CD4-positive, alpha-beta T cell treated with Interferon gamma for 1 hour (primary cell): ENCODE measurements at regions not wholly inside any gene's neighbourhood (a gene's known extent, or its start where the extent isn't known, plus 50 kb on each side); places are given as distances from the start of the nearest gene placed in this dataset.

Experiments
- DNase-seq: peaks from one replicate; pipeline ENCODE4 v3.0.0-alpha.2; 2020

DNA sequence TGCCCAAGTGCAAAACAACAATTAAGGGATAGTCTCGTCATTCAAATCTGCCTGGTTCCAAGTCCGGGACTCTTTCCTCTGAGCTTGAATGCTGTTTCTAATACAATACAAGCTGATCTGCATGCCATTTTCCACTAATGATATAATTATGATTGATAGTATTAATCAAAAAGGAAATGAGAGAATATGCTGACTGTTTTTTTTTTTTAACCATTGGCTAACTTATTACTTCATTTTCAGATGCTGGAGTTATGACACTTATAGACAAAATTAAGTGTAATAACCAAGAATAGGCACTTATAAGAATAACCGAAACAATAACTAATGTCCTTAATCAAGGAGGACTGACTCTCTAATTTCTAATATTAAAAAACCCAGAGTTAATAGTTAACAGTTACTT lies 343.6 kb downstream of the LPIN1 start:
- DNase-seq = no peak

DNA sequence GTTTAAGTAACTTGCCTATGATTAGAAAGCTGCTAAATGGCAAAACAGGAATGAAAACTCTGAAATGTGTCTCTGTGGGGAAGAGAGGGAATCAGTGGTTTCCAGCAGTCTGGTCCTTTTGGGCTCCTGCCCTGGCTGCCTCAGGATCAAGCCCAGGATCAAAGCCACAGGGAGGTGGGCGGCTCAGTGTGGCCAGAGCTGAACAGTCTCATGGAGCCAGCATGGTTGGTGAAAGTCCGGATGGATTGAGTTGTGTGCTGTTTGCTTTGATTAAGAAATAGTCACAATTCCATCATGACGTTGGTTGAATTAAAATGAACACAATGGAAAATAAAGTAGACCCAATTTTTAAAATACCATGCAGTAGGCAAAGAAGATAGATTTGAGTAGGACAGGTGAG lies 344.2 kb downstream of the LPIN1 start:
- no peak for DNase-seq

DNA sequence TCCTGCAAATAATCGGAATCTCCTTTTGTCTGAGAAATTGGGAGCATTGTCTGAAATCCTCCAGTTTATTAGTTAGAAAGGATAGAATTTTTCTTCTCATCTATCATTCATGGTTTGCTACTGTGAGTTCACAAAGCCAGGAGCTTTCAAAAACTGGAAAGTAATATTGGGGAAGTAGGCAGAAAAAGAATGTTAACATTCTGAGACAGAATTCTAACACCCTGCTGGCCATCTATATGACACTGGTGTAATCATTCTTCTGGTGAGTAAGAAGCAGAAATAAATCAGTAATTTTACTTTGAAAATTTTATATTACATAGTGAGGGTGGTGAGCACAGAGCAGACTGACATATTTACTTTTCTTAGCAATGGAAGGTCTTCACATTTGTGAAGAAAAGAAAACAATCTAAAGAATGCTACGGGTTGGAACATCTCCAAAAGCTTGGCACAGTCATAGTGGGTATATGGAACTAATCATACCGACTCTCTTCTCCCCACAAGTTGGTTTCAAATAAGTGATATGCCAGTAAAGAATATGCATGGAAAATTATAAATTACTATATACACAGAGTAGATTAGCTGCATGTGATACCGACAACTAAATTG lies 344.9 kb downstream of the LPIN1 start:
- no peak for DNase-seq

GRCh38 chr2:12094134-12094533 lies 347.7 kb downstream of the LPIN1 start:
- no peak for DNase-seq

GRCh38 chr2:12096051-12096787 lies 349.8 kb downstream of the LPIN1 start:
- no peak for DNase-seq

GRCh38 chr2:12096788-12097449 lies 350.5 kb downstream of the LPIN1 start:
- DNase-seq = no peak

DNA sequence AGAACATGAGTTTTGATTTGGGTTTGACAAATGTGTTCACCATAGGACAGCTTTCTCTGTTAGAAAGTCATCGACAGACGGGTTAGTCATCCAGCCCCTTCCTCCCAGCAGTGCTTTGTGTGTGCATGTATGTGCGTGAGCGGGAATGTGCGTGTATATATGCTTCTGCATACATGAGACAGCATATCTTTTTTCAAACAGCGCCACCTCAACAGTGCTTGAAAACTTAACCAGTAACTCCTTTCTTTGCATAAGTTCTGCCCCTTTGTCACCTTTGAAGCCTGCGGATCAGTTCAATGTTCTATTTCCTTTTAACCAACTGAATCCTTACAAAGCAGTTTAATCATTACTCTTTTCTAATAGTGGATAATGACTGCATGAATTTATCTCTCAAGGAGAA lies 351.4 kb downstream of the LPIN1 start:
- no peak for DNase-seq

DNA sequence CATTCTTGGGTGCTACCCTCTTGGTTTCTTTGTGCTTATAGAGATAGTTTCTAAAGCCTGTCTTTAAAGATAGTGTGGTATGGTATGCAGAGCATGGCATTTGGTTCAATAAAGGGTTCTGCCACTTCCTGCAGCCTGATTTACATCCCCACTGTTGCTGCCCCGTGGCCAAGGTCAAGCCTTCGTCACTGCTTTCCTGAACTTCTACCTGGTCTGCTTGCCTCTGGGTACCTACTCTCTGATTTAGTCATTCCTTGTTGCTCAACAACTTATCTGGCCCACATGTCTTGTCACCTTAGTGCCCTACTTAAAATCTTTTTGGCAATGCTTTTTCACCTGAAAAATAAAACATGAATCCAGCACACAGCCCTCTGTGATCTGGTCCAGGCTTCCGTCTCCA lies 352.9 kb downstream of the LPIN1 start:
- no peak for DNase-seq

DNA sequence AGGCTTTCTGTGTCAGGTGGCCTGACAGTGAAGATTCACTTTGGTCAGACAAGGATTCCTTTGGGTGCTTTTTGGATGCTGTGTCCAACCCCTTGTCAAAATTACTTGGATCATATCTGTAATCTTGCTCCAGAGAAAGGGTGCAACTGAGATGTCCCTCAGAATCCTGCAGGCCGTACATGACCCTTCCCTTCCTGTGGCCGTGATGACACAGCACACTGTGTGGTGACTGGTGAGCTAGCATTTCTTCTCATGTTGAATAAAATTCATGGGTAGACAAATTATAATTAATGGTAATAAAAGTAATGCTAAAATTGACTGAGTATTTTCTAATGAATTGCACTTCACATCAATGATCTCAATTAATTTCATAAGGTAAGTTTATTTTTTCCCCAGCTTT lies 356.2 kb downstream of the LPIN1 start:
- no peak for DNase-seq

DNA sequence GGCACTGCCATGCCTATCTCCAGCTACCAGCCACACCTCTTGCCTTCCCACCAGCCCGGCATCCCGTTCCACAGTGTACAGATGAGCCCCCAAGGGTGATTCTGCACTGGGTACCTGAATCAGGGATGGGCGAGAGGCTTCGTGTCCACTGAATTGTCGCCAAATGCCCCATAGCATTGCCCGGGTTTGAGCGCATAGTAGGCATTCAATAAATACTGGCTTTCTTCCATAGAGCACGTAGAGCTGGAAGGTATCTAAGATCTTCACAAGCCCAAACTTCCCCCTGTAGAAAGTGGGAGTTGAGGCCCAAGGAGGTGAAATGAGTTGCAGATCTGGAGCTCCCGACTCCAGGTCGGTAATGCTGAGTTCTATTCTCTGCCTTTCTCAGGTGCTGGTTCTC lies 358.7 kb downstream of the LPIN1 start:
- DNase-seq = no peak

DNA sequence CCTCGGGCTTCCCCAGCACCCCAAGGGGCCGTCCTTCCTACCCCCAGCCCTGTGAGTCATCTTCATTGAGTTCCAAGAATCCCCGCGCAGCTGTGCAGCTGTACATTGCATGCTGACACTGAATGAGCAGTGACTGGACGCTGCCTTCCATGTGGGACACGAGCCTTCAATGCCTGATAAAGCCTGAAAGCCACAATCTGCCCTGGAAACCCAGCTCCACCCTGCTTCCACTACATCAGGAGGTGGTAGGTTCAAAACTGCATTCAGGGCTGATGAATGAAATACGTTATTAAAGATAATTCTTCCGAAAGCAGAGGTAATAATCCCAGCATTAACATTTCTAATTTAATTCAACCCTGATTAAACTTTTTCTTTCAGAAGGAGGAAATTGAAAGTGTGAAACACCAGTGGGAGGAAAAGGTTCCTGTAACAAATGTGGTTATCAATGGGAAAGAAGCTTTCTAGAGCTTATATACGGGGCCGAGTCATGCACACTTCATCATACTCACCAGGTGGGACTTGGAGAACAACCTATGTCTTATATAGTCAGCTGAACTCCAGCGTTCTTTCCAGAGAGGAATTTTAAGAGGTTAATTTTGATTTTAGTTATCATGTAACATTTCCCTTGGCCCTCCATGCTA lies 360.1 kb downstream of the LPIN1 start:
- no peak for DNase-seq

GRCh38 chr2:12107321-12107720 lies 360.9 kb downstream of the LPIN1 start:
- DNase-seq = no peak

GRCh38 chr2:12107939-12108338 lies 361.5 kb downstream of the LPIN1 start:
- no peak for DNase-seq

DNA sequence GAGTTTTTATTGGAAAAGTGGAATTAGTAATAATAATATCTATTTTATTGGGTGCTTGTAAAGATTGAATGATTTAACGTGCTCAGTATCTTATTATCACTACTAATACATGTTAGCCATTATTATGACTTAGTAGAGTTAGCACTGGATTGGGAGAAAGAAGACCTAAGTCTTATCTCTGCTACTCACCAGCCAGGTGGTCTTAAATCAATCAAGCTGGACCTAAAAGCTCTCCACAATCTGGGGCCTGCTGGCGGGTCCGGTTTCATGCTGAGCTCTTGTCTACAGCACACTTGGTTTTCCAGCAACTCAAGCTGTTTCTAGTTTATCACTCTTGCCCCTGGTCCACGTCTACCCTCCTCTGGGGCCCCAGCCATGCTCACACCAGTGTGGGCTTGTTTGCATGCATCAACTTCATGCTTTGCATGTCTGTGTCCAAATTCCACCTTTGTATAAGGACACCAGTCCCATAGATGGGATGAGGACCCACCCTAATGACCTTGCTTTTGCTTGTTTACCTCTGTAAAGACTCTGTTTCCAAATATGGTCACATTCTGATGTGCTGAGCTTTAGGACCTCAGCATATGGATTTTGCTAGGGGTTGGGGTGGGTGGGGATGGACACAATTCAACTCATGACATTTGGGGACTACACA lies 363.1 kb downstream of the LPIN1 start:
- DNase-seq = no peak

DNA sequence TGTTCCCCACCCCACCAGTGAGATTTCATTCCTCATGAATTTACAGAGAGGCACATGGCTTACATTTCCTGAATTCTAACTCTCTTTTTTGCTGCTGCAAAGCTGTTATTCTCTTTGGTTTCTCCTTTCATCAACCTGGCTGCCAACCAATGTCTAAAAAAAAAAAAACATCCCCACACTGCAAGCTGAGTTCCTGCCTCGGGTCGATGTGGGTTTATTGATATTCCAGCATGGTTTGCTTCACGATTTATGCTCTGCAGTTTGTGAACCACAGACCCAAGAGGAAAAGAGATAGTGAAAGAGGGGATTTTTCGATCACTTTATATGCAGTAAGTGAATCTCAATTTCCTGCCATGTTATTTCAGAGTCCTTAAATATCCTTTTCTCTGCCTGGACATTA lies 363.6 kb downstream of the LPIN1 start:
- DNase-seq = no peak

DNA sequence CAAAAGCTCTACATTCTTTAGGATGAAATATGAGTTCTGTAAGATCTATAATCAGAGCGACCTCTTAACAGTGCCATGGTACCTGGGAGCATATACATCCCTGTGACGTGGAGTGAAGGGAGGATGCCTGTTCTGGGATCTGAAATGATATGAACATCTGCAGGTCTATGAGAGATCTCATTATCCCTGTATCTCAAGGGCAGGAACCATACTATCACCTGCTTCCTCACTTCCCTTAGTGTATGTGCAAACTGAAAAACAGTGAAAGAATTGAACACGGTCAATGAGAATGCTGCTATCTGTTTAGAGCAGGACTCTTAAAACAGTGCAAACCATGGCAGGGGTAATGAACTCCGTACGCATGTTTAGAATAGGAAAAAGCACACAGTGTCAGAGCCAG lies 364.0 kb downstream of the LPIN1 start:
- no peak for DNase-seq

DNA sequence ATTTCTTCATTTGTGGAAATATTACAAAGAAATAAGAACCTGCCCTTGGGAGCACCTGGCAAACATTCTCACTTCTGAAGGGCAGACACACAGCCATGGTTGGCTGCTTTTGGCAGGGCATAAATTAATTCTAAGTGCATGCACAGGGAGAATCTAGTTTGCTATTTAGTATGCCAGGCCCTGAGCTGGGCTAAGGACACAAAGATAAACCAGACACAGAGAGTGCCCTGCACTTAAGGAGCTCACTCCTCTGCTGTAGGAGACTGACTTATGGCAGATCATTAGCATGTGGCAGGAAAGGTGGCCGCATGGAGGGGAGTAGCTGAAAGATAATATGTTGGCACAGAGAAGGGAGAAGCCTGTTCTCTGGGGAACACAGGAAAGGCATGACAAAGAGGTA lies 367.0 kb downstream of the LPIN1 start:
- DNase-seq = no peak

- DNase-seq = no peak
Measured at GRCh38 chr2:12114816-12115215, 368.4 kb downstream of the LPIN1 start.

GRCh38 chr2:12116228-12116750 lies 369.9 kb downstream of the LPIN1 start:
- DNase-seq = peak; percentile 31

DNA sequence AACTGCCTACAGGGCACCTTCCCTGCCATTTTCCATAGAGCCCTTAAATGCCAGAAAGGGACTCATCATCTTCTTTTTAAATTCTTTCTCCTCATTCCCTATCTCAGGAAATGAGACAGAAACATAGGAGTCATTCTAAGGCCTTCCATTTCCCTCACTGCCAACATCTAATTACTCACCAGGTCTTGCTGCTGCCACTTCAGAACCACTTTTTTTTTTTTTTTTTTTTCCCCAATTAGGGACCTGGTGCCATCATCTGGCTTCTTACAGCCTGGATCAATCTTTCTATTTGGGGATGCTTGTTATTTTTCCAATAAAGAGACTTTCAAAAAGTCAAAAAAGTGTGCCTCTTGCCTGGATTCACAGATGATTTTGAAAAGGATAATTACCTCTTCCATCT lies 373.4 kb downstream of the LPIN1 start:
- DNase-seq = no peak

DNA sequence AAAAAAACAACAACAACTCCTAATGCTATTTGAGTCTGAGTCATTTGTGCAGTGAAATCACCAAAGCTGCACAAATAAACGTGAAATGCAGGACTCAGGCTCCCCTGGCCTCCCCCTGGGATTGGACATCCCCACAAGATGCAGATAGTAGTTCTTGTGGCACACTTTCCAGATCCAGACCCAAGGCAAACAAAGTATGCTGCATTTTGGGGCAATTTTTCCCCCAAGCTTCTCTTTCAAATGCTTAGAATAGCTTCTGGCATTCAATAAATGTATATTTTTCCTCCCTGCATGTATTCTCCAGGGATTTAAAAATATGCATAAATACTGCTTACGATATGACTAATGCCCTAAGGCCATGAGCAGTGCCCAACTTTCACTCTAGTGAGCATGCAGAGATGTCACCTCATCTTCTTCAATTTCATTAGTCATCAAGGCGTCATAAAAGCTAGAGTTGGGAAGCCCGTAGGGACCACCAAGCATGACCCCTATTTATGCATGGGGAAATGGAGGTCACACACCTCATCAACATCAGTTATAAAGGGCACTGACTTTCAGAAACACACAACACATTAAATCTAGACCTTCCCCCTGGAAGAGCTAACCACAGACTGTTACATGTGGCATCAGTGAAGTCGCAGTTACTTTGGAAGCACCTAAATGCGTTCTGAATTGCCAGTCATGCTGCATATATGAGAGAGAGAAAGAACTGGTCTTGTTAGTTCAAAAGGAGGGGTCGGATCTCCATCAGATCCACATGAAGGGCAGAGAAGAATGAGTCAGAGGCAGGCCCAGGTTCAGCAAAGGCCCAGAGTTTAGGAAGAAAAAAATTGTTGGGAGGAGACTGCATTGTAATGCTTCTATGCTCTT lies 374.1 kb downstream of the LPIN1 start:
- no peak for DNase-seq

DNA sequence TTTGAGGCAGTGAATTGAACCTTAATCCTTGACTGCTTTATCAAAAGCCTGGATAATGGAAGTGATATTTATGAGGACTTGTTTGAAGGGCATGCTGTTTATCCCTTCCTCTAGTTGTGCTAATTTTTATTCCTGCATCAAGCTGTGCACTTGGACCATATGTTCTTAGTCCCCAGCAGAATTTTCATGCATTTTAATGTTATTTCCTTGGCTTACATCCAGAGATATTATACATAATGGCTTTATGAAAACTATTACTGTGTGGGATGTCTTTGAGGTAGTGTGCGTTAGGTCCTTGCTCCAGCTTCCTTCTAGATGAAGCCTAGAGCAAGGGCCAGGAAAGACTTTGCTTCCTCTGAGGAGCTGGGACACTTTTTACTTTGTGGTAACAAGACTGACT lies 378.4 kb downstream of the LPIN1 start:
- DNase-seq = no peak
